Fibroblast of lung (primary cell): ENCODE measurements at regions not wholly inside any gene's neighbourhood (a gene's known extent, or its start where the extent isn't known, plus 50 kb on each side); places are given as distances from the start of the nearest gene placed in this dataset.

Source experiments
- DNase-seq, 2 donors: peaks; one replicate each; pipeline versions ENCODE4 v3.0.0 to v3.0.0-alpha.2; 2010; ENCODE audit warnings: low read depth in 2 of 2
- H2AFZ ChIP-seq: 2 replicates; pipeline ENCODE4 v1.5.1; 2012; ENCODE audit warnings: low read length, control low read depth, inconsistent platforms
- H3K27ac ChIP-seq: 2 replicates; pipeline ENCODE4 v1.5.1; 2011; ENCODE audit warnings: low read length, control low read depth; ENCODE audit not compliant: insufficient read depth
- H3K27me3 ChIP-seq: 2 replicates; pipeline ENCODE4 v1.5.1; 2011; ENCODE audit warnings: mild to moderate bottlenecking, low read length; ENCODE audit not compliant: control insufficient read depth, insufficient read depth
- H3K36me3 ChIP-seq: 2 replicates; pipeline ENCODE4 v1.5.1; 2011; ENCODE audit warnings: low read length; ENCODE audit not compliant: control insufficient read depth, insufficient read depth
- H3K4me1 ChIP-seq: 2 replicates; pipeline ENCODE4 v1.5.1; 2011; ENCODE audit warnings: low read length; ENCODE audit not compliant: control insufficient read depth, insufficient read depth; ENCODE audit errors: extremely low read depth
- H3K4me2 ChIP-seq: 2 replicates; pipeline ENCODE4 v1.5.1; 2011; ENCODE audit warnings: low read length, control low read depth; ENCODE audit not compliant: insufficient read depth; ENCODE audit errors: extremely low read depth
- H3K4me3 ChIP-seq, 4 experiments: fragments of 200-600 bp in 1 of 4; sonication (generic) in 1 of 4; replicated peaks in 1 of 4; 2 replicates each; pipeline ENCODE4 v1.5.1; 2011 to 2016; ENCODE audit warnings: low read length in 4 of 4, low read depth in 3 of 4, mild to moderate bottlenecking in 3 of 4, control low read depth in 2 of 4, inconsistent platforms in 1 of 4, mixed read lengths in 1 of 4; ENCODE audit not compliant: insufficient read depth in 1 of 4; ENCODE audit errors: control extremely low read depth in 1 of 4
- H3K79me2 ChIP-seq: 2 replicates; pipeline ENCODE4 v1.5.1; 2012; ENCODE audit warnings: mild to moderate bottlenecking, low read length, inconsistent platforms; ENCODE audit not compliant: control insufficient read depth, insufficient read depth
- H3K9ac ChIP-seq: 2 replicates; pipeline ENCODE4 v1.5.1; 2011; ENCODE audit warnings: mild to moderate bottlenecking, low read length, control low read depth; ENCODE audit not compliant: insufficient read depth
- H3K9me3 ChIP-seq: 2 replicates; pipeline ENCODE4 v1.5.1; 2012; ENCODE audit warnings: low read depth, low read length; ENCODE audit not compliant: control insufficient read depth, insufficient read depth
- H4K20me1 ChIP-seq: 2 replicates; pipeline ENCODE4 v1.5.1; 2011; ENCODE audit warnings: low read length; ENCODE audit not compliant: control insufficient read depth, insufficient read depth; ENCODE audit errors: extremely low read depth
- EZH2 ChIP-seq: IDR thresholded peaks from 2 replicates; pipeline ENCODE4 v1.5.1; 2012; ENCODE audit warnings: low read length, control low read depth, mild to moderate bottlenecking; ENCODE audit errors: missing control alignments
- TF ChIP-seq, protein P1 (sequence below), 2 donors: IDR thresholded peaks in 1 of 2; conservative IDR thresholded peaks in 1 of 2; 1 replicate in 1 of 2; 2 replicates in 1 of 2; pipeline ENCODE4 v1.5.1; 2011 to 2012; ENCODE audit warnings: low read length in 2 of 2, control low read depth in 1 of 2, inconsistent platforms in 1 of 2, low read depth in 1 of 2, mild to moderate bottlenecking in 1 of 2

DNA sequence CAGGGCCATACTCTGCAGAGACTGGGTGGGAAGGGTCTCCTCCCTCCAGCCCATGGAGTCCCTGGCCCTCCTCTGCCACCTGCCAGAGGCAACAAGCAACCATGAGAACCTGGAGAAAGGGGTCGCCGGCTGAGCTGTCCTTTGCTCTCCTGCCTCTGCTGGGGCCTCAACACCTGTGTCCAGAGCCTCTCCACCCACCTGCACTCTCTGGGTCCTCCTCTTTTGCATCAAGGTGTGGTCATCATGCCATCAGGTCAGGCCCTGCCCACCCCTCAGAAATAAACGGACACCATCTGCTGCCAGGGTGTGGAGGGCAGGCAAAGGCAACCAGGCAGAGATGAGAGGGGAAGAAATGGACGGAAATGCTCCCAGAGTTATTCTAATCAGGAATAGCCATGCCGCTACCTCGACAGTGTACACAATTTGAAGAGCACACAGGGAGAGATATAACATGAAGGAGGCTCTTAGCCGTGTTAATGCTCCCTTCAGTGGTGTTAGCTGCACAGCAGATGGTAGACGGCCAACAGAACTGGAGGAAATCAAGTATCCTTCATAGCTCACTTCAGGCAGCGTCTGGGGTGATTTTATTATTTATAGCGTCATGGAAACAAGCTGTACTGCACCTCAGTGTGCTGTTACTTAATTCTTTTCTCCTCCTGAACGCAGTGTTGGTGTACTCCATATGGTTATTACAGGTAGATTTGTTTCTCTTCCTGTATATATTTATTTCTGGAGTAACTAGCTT lies 247.9 kb downstream of the TSN start:
- Histone ChIP-seq H3K27ac (no peak overlapping the region), H3K36me3 (no peaks in the 10 kb centered on the region), H3K9me3 (no peaks in the 10 kb centered on the region), H3K4me2 (no peak overlapping the region), H3K9ac (no peak overlapping the region), H2AFZ (no peak overlapping the region), H4K20me1 (no peaks in the 10 kb centered on the region), H3K27me3 (no peaks in the 10 kb centered on the region), H3K4me1 (peaks cover 3% of the 10 kb centered on the region), H3K79me2 (no peaks in the 10 kb centered on the region), H3K4me3 (no peak overlapping the region)
- DNase-seq, result no peak
- TF ChIP-seq EZH2, result no peak
- TF ChIP-seq, protein P1, sequence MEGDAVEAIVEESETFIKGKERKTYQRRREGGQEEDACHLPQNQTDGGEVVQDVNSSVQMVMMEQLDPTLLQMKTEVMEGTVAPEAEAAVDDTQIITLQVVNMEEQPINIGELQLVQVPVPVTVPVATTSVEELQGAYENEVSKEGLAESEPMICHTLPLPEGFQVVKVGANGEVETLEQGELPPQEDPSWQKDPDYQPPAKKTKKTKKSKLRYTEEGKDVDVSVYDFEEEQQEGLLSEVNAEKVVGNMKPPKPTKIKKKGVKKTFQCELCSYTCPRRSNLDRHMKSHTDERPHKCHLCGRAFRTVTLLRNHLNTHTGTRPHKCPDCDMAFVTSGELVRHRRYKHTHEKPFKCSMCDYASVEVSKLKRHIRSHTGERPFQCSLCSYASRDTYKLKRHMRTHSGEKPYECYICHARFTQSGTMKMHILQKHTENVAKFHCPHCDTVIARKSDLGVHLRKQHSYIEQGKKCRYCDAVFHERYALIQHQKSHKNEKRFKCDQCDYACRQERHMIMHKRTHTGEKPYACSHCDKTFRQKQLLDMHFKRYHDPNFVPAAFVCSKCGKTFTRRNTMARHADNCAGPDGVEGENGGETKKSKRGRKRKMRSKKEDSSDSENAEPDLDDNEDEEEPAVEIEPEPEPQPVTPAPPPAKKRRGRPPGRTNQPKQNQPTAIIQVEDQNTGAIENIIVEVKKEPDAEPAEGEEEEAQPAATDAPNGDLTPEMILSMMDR (conservative IDR thresholded peaks at IDR 0.05 in 1 of 2, IDR thresholded peaks at IDR 0.05 in 1 of 2; ENCODE audit: low read depth in 1 of 2, low read length in 2 of 2), result no peak

DNA sequence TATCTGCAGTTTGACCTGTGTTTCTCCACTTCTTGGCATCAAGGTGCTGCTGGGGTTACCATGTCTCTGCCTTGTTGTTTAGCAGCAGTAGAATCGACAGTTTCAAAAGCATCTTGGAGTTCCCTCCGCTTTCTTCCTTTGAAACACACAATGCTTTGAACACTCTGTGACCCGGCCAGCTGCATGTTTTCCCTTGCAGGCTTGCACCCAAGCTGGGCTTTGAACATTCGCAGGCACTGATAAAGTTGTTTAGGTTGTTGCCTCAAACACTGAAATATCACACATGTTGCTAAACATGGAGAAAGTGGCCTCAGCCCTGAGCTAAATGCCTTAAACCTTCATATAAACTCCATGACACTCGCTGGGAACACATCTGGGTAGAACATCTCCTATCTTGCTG lies 251.7 kb downstream of the TSN start:
- no peak for DNase-seq
- Histone ChIP-seq H3K9ac (no peak overlapping the region), H3K36me3 (no peaks in the 10 kb centered on the region), H3K9me3 (no peaks in the 10 kb centered on the region), H3K4me2 (no peak overlapping the region), H3K79me2 (no peaks in the 10 kb centered on the region), H4K20me1 (no peaks in the 10 kb centered on the region), H3K4me1 (peaks cover 2% of the 10 kb centered on the region), H2AFZ (no peak overlapping the region), H3K4me3 (no peak overlapping the region), H3K27ac (no peak overlapping the region), H3K27me3 (no peaks in the 10 kb centered on the region)
- TF ChIP-seq EZH2, result no peak
- TF ChIP-seq, protein P1 (conservative IDR thresholded peaks at IDR 0.05 in 1 of 2, IDR thresholded peaks at IDR 0.05 in 1 of 2; ENCODE audit: low read depth in 1 of 2, low read length in 2 of 2), result no peak

DNA sequence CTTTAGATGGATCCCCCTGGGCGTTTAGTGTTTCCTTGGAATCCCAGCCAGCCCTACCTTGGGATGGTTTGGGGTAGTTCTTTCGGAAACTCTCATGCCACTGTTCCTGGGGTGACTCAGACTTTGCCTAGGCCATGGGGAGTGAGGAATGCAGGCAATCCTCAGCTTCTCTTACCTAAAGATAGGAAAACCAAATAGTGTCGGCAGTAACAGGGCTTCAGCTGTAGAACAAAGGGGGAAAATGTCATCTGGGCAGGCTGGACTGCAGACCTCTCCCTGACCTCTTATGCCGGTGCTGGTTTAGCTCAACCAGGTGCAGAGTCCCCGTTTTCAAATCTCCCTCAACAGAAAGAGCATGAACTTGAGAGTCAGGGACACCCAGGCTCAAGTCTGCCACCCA lies 252.1 kb downstream of the TSN start:
- Histone ChIP-seq H3K79me2 (no peaks in the 10 kb centered on the region), H2AFZ (no peak overlapping the region), H4K20me1 (no peaks in the 10 kb centered on the region), H3K4me2 (no peak overlapping the region), H3K36me3 (no peaks in the 10 kb centered on the region), H3K4me1 (peaks cover 2% of the 10 kb centered on the region), H3K27ac (no peak overlapping the region), H3K9me3 (no peaks in the 10 kb centered on the region), H3K9ac (no peak overlapping the region), H3K4me3 (no peak overlapping the region), H3K27me3 (no peaks in the 10 kb centered on the region)
- TF ChIP-seq EZH2, result no peak
- TF ChIP-seq, protein P1 (conservative IDR thresholded peaks at IDR 0.05 in 1 of 2, IDR thresholded peaks at IDR 0.05 in 1 of 2; ENCODE audit: low read depth in 1 of 2, low read length in 2 of 2), result no peak
- DNase-seq, result no peak
